Keratinocyte (primary cell): ENCODE measurements at regions not wholly inside any gene's neighbourhood (a gene's known extent, or its start where the extent isn't known, plus 50 kb on each side); places are given as distances from the start of the nearest gene placed in this dataset.

ENCODE experiments used
- DNase-seq: peaks from one replicate; pipeline ENCODE4 v3.0.0-alpha.2; 2011; ENCODE audit warnings: low read depth, missing footprints, low spot score
- FAIRE-seq: peaks from 2 replicates; lab custom pipeline; 2011; peaks lifted over from hg19 to GRCh38; lab: Jason Lieb, UNC
- H2AFZ ChIP-seq: 2 replicates; pipeline ENCODE4 v1.6.0; 2012; ENCODE audit warnings: low read length, control low read depth, inconsistent platforms; ENCODE audit not compliant: control insufficient read depth
- H3K27ac ChIP-seq: 2 replicates; pipeline ENCODE4 v1.5.1; 2011; ENCODE audit warnings: low read length; ENCODE audit not compliant: control insufficient read depth, insufficient read depth
- H3K27me3 ChIP-seq: 3 replicates; pipeline ENCODE4 v1.6.0; 2011; ENCODE audit warnings: low read length; ENCODE audit not compliant: control insufficient read depth, insufficient read depth; ENCODE audit errors: extremely low read depth
- H3K36me3 ChIP-seq, 2 experiments: 2 replicates in 1 of 2; 3 replicates in 1 of 2; pipeline ENCODE4 v1.5.1; 2011; ENCODE audit warnings: low read length in 2 of 2, mild to moderate bottlenecking in 1 of 2; ENCODE audit not compliant: control insufficient read depth in 2 of 2, insufficient read depth in 2 of 2; ENCODE audit errors: extremely low read depth in 1 of 2
- H3K4me1 ChIP-seq: 3 replicates; pipeline ENCODE4 v1.5.1; 2011; ENCODE audit warnings: low read length; ENCODE audit not compliant: control insufficient read depth, insufficient read depth; ENCODE audit errors: extremely low read depth
- H3K4me2 ChIP-seq: 3 replicates; pipeline ENCODE4 v1.6.0; 2011; ENCODE audit warnings: low read depth, low read length; ENCODE audit not compliant: control insufficient read depth, insufficient read depth; ENCODE audit errors: extremely low read depth
- H3K4me3 ChIP-seq, 3 experiments: fragments of 200-600 bp in 1 of 3; sonication (generic) in 1 of 3; 2 replicates in 2 of 3; 3 replicates in 1 of 3; pipeline ENCODE4 v1.5.1; 2011 to 2016; ENCODE audit warnings: low read length in 3 of 3, mild to moderate bottlenecking in 3 of 3, control low read depth in 2 of 3, inconsistent platforms in 1 of 3, low read depth in 1 of 3, mixed read lengths in 1 of 3, mixed run types in 1 of 3, moderate library complexity in 1 of 3; ENCODE audit not compliant: control insufficient read depth in 2 of 3, insufficient read depth in 2 of 3; ENCODE audit errors: extremely low read depth in 1 of 3
- H3K79me2 ChIP-seq: 2 replicates; pipeline ENCODE4 v1.6.0; 2012; ENCODE audit warnings: low read length; ENCODE audit not compliant: control insufficient read depth, insufficient read depth
- H3K9ac ChIP-seq: 3 replicates; pipeline ENCODE4 v1.6.0; 2011; ENCODE audit warnings: low read length; ENCODE audit not compliant: control insufficient read depth, insufficient read depth; ENCODE audit errors: extremely low read depth
- H3K9me1 ChIP-seq: 3 replicates; pipeline ENCODE4 v1.6.0; 2011; ENCODE audit warnings: low read length; ENCODE audit not compliant: control insufficient read depth, insufficient read depth; ENCODE audit errors: extremely low read depth
- H3K9me3 ChIP-seq: 2 replicates; pipeline ENCODE4 v1.5.1; 2012; ENCODE audit warnings: low read depth, low read length; ENCODE audit not compliant: control insufficient read depth
- H4K20me1 ChIP-seq: 3 replicates; pipeline ENCODE4 v1.6.0; 2011; ENCODE audit warnings: low read length; ENCODE audit not compliant: control insufficient read depth, insufficient read depth; ENCODE audit errors: extremely low read depth
- EZH2 ChIP-seq: IDR thresholded peaks from one replicate; pipeline ENCODE4 v1.6.1; 2012; ENCODE audit warnings: inconsistent platforms, mild to moderate bottlenecking, low read length, moderate library complexity
- dilution Hi-C: fragments of 300-500 bp; cut with MboI; formaldehyde crosslinking; loops from one replicate; pipeline ENCODE4 v1.7.0; 2020; ENCODE audit warnings: low sequenced_read_pairs; ENCODE audit not compliant: extremely low pct_ligation_motif_present
- TF ChIP-seq, protein P1 (sequence below), 3 experiments: IDR thresholded peaks in 1 of 3; conservative IDR thresholded peaks in 1 of 3; optimal IDR thresholded peaks in 1 of 3; 2 replicates in 2 of 3; 3 replicates in 1 of 3; pipeline versions ENCODE3 to v1.5.1; 2011; ENCODE audit warnings: low read length in 3 of 3, mild to moderate bottlenecking in 3 of 3, moderate library complexity in 2 of 3, control low read depth in 1 of 3, inconsistent platforms in 1 of 3; ENCODE audit not compliant: insufficient read depth in 2 of 3; ENCODE audit errors: extremely low read depth in 1 of 3

- DNase-seq: no peak
- H3K4me1 ChIP-seq: peaks cover 3% of the 10 kb centered on the region
- dilution Hi-C loops: no loop called here
Observed at GRCh38 chrX:112967341-112967740, 126.7 kb upstream of the AMOT start.

DNA sequence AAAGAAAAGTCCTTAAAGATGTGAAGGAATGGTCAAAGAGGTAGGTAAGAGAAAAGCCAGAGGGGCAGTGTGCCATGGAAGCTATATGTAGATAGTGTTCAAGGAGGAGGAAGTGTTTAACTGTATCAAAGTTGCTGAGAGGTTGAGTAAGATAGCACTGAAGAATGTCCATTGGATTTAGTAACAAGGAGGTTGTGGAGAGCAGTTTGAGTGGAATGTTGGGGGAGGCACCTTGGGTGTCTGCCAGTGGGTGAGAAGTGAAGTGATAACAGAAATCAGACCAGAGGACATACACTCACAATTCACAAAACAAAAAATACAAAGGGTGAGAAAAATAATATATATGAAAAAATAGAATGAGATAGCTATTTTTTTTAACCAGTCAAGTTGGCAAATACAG, 121.3 kb upstream of the AMOT start:
- H4K20me1 ChIP-seq: no peaks in the 10 kb centered on the region
- no peaks in the 10 kb centered on the region for H3K79me2 ChIP-seq
- TF ChIP-seq, protein P1, sequence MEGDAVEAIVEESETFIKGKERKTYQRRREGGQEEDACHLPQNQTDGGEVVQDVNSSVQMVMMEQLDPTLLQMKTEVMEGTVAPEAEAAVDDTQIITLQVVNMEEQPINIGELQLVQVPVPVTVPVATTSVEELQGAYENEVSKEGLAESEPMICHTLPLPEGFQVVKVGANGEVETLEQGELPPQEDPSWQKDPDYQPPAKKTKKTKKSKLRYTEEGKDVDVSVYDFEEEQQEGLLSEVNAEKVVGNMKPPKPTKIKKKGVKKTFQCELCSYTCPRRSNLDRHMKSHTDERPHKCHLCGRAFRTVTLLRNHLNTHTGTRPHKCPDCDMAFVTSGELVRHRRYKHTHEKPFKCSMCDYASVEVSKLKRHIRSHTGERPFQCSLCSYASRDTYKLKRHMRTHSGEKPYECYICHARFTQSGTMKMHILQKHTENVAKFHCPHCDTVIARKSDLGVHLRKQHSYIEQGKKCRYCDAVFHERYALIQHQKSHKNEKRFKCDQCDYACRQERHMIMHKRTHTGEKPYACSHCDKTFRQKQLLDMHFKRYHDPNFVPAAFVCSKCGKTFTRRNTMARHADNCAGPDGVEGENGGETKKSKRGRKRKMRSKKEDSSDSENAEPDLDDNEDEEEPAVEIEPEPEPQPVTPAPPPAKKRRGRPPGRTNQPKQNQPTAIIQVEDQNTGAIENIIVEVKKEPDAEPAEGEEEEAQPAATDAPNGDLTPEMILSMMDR (optimal IDR thresholded peaks at IDR 0.05 in 1 of 3, IDR thresholded peaks at IDR 0.05 in 1 of 3, conservative IDR thresholded peaks at IDR 0.05 in 1 of 3; ENCODE audit: extremely low read depth in 1 of 3, insufficient read depth in 2 of 3, low read length in 3 of 3): no peak
- no peak for TF ChIP-seq EZH2
- no peaks in the 10 kb centered on the region for H3K36me3 ChIP-seq
- H3K9ac ChIP-seq: no peak overlapping the region
- no peak overlapping the region for H3K27ac ChIP-seq
- H2AFZ ChIP-seq: no peak overlapping the region
- DNase-seq: no peak
- no peaks in the 10 kb centered on the region for H3K9me3 ChIP-seq
- no peaks in the 10 kb centered on the region for H3K4me1 ChIP-seq
- H3K27me3 ChIP-seq: no peaks in the 10 kb centered on the region
- no peaks in the 10 kb centered on the region for H3K9me1 ChIP-seq
- no peak overlapping the region for H3K4me3 ChIP-seq
- FAIRE-seq: no peak
- no peak overlapping the region for H3K4me2 ChIP-seq
- dilution Hi-C loops: no loop called here

More at GRCh38 chrX:112967341-112967740, 126.7 kb upstream of the AMOT start:
- no peak for TF ChIP-seq EZH2
- TF ChIP-seq, protein P1 (optimal IDR thresholded peaks at IDR 0.05 in 1 of 3, IDR thresholded peaks at IDR 0.05 in 1 of 3, conservative IDR thresholded peaks at IDR 0.05 in 1 of 3; ENCODE audit: extremely low read depth in 1 of 3, insufficient read depth in 2 of 3, low read length in 3 of 3): no peak
- Histone ChIP-seq H3K4me2 (no peak overlapping the region), H3K36me3 (no peaks in the 10 kb centered on the region), H3K4me3 (no peak overlapping the region), H3K27me3 (no peaks in the 10 kb centered on the region), H3K9ac (no peak overlapping the region), H3K79me2 (no peaks in the 10 kb centered on the region), H3K9me1 (no peaks in the 10 kb centered on the region), H3K27ac (no peak overlapping the region), H4K20me1 (no peaks in the 10 kb centered on the region), H3K9me3 (no peaks in the 10 kb centered on the region), H2AFZ (no peak overlapping the region)
- FAIRE-seq: no peak
